Hippocampal formation (tissue), 2 donors: ENCODE measurements at regions not wholly inside any gene's neighbourhood (a gene's known extent, or its start where the extent isn't known, plus 50 kb on each side); places are given as distances from the start of the nearest gene placed in this dataset.
"Not testable (repeated sequence)": the region's sequence is repeated elsewhere in the genome, so short reads cannot be mapped to it uniquely, and the experiment has no call there.

ENCODE experiments used
- DNase-seq, 2 donors: peaks; one replicate each; lab custom pipeline; 2025; lab: John Stamatoyannopoulos, UW

DNA sequence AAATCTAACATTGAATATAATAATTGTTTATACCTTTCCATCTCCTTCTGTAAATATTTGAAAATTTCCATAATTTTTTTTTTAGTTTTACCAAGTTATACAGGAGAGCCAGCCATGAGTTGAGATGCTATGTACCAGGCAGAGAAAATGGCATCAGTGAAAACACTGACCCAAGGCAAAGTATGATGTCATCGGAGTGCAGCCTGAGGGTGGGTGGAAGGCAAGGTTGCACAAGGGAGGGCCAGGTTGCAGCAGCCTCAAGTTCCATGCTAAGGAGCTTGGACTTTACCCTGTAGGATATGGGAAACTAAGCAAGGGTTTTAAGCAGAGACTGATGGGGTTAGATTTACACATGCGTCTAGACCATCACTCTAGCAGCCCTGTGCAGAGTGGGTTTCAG lies 441.1 kb downstream of the BCAT1 start:
- no peak for DNase-seq

DNA sequence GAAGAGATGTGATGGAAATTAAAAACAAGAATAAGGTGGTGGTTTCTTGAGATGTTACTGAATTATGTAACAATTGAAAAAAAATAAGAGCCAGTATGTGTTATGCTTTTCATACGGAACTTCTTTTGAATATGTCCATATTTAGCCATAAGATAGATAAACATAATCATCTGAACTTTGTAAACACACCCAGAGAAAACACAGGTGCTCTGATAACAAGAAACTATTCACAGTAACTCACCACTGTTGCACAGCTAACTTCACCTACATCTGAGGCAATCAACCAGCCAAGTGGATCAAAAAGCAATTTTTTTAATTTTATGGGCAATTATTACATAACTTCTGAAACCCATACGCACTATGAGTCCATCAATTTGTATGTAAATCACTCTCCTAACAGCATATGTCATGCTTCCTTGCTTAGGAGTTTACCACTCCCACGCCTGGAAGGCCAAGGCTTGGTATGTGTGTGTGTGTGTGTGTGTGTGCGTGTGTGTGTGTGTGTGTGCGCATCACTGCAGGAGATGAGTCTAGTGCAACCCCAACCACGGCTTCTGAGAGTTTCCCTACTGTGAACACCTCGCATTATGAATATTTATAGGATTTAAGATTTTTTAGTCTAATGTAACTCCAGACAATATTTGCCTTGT lies 443.4 kb downstream of the BCAT1 start:
- no peak for DNase-seq

DNA sequence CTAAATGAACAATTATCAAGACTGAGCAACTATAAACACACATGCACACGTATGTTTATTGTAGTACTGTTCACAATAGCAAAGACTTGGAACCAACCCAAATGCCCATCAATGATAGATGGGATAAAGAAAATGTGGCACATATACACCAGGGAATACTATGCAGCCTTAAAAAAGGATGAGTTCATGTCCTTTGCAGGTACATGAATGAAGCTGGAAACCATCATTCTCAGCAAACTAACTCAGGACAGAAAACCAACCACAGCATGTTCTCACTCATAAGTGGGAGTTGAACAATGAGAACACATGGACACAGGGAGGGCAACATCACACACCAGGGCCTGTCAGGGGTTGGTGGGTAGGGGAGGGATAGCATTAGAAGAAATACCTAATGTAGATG lies 445.4 kb downstream of the BCAT1 start:
- not testable (repeated sequence) for DNase-seq

DNA sequence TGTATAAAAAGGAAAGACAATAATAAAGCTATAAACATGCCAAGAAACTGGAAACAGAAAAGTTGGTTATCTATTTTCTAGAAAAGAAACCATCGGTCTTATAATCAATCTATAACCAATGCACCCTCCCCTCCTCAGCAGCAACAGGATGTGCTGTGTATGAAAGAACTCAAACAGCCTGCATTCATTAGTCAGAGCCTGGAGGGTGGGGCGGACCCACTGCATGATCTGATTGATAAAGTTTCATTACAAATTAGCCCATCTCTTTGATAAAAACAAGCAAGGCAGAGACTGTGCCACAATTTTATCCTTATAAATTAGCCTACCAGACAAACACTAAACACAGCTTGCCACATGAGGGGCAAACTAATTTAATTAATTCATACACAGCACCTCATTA lies 448.1 kb downstream of the BCAT1 start:
- DNase-seq, result no peak

GRCh38 chr12:24500421-24500820 lies 448.5 kb downstream of the BCAT1 start:
- DNase-seq, result no peak

GRCh38 chr12:24499151-24500146 lies 449.5 kb downstream of the BCAT1 start:
- no peak for DNase-seq

DNA sequence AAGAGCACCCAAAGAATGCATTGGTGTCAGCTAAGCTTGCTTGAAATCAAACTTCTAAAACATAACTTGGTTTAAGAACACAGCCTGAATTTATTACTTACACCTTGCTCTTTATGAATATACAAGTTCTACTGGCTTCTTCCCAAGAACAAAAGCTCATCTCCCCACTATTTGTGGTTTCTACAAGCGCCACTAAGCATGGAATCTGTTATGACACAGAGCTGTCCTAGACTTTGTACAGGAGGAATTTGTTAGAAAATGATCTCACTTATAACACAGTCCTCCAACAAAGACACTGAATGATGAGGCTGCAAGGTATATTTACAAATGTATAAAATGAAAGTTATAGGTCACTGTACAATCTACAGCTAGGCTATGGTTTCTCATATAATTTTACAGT lies 452.1 kb downstream of the BCAT1 start:
- no peak for DNase-seq

DNA sequence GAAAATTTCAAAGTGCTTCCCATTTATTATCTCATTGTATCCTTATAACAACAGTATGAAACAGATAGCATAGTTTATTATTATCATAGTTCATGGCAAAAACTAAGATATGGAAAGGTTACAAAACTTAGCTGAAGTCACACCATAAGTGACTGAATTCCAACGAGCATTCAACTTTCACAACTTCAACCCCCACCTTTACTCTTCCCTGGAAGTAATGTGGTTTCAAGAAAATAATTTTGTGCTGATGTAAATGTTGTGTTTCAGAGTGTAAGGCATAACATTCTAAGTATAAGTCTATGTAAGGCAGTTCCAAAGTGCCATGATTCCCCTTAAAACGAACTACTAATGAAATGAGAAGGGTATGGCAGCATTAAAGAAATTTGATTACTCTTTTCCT lies 454.5 kb downstream of the BCAT1 start:
- DNase-seq, result no peak

- no peak for DNase-seq
Observed at GRCh38 chr12:24491968-24492367, 456.9 kb downstream of the BCAT1 start.

DNA sequence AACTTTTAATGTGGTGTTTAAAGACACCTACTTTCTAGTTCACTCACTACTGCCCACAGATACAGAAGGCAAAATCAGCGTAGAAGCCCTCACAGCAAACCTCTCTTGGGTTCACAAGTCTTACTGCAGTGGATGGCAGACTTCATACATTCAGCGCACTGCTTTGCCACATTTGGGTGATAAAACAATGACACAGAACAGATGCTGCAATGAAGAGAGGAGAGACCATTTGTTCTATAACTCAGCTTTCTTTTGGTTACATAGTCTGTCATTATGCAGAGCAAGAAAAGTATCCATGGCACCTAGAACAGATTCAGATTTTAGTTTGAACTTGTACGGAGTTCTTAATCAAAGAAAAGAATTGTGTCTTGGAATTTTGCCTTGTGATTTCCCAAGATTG lies 459.0 kb downstream of the BCAT1 start:
- DNase-seq, result no peak

DNA sequence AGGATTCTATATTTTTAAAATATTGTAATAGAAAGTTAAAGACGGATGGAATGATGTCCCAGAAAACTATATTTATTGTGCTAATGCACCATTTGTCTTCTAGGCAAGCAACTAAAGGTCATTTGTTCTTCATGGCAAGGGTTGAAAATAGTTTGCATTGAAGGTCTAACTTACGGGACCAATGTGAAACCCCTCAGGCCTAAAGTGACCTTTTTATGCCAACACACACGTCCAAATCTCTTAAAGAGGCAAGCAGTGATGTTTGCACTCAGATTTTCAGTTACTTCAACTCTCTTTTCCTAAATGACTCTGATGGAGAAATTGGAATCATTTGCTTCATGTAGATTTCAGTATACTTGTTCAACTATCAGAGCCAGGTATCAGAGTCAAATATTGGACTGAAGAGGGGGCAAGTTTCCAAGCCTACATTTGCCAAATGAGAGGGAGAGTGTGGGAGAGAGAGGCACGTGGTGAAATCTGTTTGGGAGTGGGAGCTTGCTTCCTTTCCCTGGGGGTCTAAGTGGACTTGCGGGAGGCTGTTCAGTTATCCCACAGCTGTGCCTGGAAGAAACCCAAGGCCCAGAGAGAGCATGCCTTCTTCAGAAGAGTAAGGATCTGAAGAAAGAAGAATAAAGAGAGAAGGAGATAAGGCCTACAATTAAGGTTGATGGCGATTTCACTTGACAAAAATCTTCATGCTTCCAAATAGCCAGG lies 459.8 kb downstream of the BCAT1 start:
- DNase-seq, result no peak

GRCh38 chr12:24488091-24488596 lies 460.8 kb downstream of the BCAT1 start:
- DNase-seq, result no peak

DNA sequence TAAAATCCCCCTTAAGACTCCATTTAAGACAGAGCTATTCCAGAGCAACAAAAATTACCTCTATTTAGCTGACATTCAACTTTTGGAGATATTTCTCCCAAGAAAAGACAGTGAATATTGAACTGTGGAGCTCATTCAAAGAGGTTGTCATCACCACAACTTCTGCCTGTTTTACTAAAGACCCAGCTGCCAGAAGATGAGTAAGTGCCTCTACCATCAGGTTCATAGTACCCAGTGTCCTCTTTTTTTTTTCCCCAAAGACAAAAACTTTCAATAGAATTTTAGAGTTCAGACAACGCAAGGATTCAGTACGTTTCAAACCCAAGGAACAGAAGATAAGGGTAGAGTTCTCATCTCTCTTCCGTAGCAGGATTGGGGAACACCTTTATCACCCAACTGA lies 461.3 kb downstream of the BCAT1 start:
- no peak for DNase-seq

- DNase-seq, result no peak
Observed at GRCh38 chr12:24483732-24484131, 465.2 kb downstream of the BCAT1 start.

DNA sequence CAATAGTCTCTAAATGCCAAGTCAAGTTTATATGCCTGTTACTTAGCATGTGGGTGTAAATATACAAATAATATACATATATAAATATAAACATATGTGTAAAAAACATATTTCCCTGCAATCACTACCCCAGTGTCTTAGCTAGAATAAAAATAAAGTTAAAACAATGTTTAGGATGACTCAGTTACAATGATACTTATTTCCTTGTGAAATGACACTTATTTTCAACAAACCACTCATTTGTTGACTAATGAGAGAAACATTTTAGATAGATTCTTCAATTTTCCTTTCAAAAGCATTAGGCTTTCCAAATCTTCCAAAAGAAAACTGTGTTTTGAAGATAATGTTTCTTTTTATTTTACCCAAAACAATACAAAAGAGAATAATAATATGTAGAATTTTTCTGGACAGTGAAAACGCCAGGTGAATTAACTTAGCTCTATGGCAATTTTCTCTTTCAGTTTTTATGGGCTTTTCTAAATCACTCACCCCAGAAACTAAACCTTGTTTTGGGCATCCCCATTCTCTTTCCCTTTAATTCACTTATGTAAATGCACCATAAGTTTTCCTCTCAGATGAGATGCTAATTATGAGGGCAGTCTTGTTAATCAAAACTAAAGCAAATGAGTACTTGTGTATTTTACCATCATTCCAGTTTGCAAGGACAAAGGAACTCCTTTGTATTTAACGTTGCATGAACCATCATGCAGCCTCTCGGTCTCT lies 465.9 kb downstream of the BCAT1 start:
- no peak for DNase-seq

DNA sequence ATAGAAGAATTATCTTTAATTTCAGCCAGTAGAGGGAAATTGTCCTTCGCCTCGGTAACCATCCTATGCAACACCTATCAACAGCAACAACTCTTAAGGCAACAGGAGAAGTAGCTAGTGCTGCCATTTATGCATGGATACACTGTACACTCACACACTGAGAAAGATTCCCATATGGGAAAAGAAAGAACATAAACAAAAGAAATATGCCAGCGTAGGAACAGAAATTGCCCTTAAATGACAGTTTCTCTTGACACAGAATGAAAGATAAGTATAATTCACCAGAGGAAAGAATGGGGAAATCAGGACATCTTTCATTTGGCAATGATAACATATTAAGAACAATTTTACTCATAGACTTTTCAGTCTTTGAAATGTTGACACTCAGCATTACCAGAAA lies 466.9 kb downstream of the BCAT1 start:
- DNase-seq, result no peak

- no peak for DNase-seq
Observed at GRCh38 chr12:24480766-24481449, 468.0 kb downstream of the BCAT1 start.

- no peak for DNase-seq
Observed at GRCh38 chr12:24479131-24479530, 469.8 kb downstream of the BCAT1 start.

DNA sequence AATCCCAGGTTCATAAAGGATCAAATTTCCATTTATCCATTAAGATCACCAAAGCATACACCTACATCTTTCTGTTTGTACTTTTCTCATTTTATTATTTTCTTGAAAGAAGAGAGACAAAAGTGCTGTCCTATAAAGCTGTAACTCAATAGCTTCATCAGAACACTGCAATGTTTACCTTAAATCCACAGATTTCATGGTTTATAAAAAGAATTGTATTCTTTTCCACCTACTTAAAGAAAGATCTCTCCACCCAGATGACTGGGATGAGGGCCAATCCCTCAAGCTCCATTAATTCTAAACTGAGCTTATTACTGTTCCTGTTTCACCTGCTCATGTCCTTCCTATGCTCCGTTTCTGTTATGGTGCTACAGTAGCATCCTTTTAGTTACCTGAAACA lies 470.6 kb downstream of the BCAT1 start:
- no peak for DNase-seq

GRCh38 chr12:24476310-24476709 lies 472.6 kb downstream of the BCAT1 start:
- DNase-seq, result no peak

GRCh38 chr12:24475337-24475736 lies 473.6 kb downstream of the BCAT1 start:
- DNase-seq, result no peak
